AG04450 (cell line): ENCODE measurements at regions not wholly inside any gene's neighbourhood (a gene's known extent, or its start where the extent isn't known, plus 50 kb on each side); places are given as distances from the start of the nearest gene placed in this dataset. TPM values are rescaled to one million over a fixed set of nuclear protein-coding genes. Genes with fewer than 3 reads are reported as not detected.

ENCODE experiments used
- CTCF ChIA-PET: fragments of 300-600, 350-600 bp; formaldehyde crosslinking; extraction: SDS; loops from one replicate; lab custom pipeline; 2022; ENCODE audit warnings: antibody characterized with exemption, inconsistent platforms; lab: Charles Lee
- POLR2A ChIA-PET: fragments of 350-600 bp; formaldehyde crosslinking; extraction: SDS; loops from one replicate; lab custom pipeline; 2021; ENCODE audit warnings: antibody characterized with exemption, inconsistent platforms; lab: Yijun Ruan, JAX
- DNase-seq: peaks from one replicate; pipeline ENCODE4 v3.0.0-alpha.2; 2011; ENCODE audit warnings: low read depth, low spot score
- H3K27ac ChIP-seq: one replicate; pipeline ENCODE4 v1.5.1; 2012; ENCODE audit warnings: low read depth, low read length, control low read depth
- H3K27me3 ChIP-seq: one replicate; pipeline ENCODE4 v1.6.0; 2012; ENCODE audit warnings: low read length; ENCODE audit not compliant: control insufficient read depth, insufficient read depth
- H3K4me3 ChIP-seq: 2 replicates; pipeline ENCODE4 v1.5.1; 2011; ENCODE audit warnings: mild to moderate bottlenecking, low read depth, low read length, control low read depth
- H3K9me3 ChIP-seq: 2 replicates; pipeline ENCODE4 v1.5.1; 2012; ENCODE audit warnings: low read length; ENCODE audit not compliant: control insufficient read depth, insufficient read depth
- CTCF ChIP-seq: IDR thresholded peaks from 2 replicates; pipeline ENCODE4 v1.5.1; 2011; ENCODE audit warnings: low read depth, low read length, control low read depth, inconsistent platforms
- small RNA-seq: library from RNA; depleted of rRNA; stranded (forward); fragments of <200 nt; gene quantifications from one replicate; pipeline ENCODE3, GENCODE V24; 2012; ENCODE audit warnings: low read depth; ENCODE audit not compliant: insufficient read length

DNA sequence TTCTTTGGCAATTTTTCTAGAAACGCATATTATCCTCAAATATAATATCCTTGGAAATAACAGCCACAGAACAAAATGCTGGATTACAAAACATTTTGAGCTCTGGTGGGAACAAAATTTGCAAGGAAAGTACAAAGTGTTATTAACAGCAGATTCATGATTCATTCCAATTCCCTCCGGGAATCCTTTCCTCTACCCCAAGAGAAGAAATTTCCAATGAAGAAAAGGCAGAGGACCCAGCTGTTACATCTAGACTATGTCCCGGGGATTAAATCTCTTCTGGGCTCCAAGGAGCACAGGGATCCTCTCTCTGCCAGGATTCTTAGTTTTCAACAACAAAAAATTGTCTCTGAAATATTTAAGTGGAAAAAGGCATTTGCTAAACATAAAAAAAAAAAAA, 51.6 kb upstream of the TMEFF2 start:
- no peak overlapping the region for H3K4me3 ChIP-seq
- CTCF ChIA-PET: interaction anchor here (0.7 kb wide), 1 partner anchor 39 kb away, joined by 3 read pairs; no protein-coding TSS in a partner anchor
- H3K27me3 ChIP-seq: no peaks in the 10 kb centered on the region
- no peaks in the 10 kb centered on the region for H3K9me3 ChIP-seq
- TF ChIP-seq CTCF: no peak
- POLR2A ChIA-PET: interaction anchor here (0.7 kb wide), 1 partner anchor 51 kb away, joined by 3 read pairs; no protein-coding TSS in a partner anchor
- DNase-seq: no peak
- no peak overlapping the region for H3K27ac ChIP-seq

DNA sequence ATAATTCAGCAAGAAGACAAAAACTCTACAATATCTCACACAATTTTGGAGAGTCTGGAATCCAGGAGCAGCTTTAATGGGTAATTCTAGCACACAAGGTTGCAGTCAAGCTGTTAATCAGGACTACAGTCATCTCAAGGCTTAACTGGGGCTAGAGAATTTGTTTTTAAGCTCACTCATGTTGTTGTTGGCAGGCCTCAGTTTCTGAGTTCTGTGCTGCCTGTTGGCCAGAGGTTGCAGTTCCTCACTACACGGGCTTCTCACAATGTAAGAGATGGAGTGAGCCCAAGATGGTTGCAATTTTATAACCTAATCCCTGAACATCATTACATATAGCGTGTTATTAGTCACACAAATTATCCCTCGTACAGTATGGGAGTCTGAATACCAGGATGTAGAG, 50.6 kb upstream of the TMEFF2 start:
- ChIA-PET CTCF (interaction anchor here (1.0 kb wide), 1 partner anchor 83 kb away, joined by 3 read pairs; no protein-coding TSS in a partner anchor), POLR2A (no interaction called here)
- no peak for TF ChIP-seq CTCF
- Histone ChIP-seq H3K9me3 (no peaks in the 10 kb centered on the region), H3K27me3 (no peaks in the 10 kb centered on the region), H3K4me3 (no peak overlapping the region), H3K27ac (no peak overlapping the region)
- DNase-seq: no peak

Small RNA genes lying in the stretch of these regions (small RNA-seq; reads per million reads assigned to genes)
- gene AC068135.1: not detected
- not detected for gene AC074290.1
- not detected for gene RF00017
- gene RF00273: not detected
- not detected for gene RNU6-169P
